HG02840 (cell line): ENCODE measurements at regions not wholly inside any gene's neighbourhood (a gene's known extent, or its start where the extent isn't known, plus 50 kb on each side); places are given as distances from the start of the nearest gene placed in this dataset.

Experiments
- ATAC-seq: cut with Tn5 transposase; IDR thresholded peaks from one replicate; pipeline ENCODE4 v1.9.1; 2021; ENCODE audit warnings: mild to moderate bottlenecking, moderate library complexity, moderate number of reproducible peaks; ENCODE audit not compliant: unreplicated experiment, low FRiP score

DNA sequence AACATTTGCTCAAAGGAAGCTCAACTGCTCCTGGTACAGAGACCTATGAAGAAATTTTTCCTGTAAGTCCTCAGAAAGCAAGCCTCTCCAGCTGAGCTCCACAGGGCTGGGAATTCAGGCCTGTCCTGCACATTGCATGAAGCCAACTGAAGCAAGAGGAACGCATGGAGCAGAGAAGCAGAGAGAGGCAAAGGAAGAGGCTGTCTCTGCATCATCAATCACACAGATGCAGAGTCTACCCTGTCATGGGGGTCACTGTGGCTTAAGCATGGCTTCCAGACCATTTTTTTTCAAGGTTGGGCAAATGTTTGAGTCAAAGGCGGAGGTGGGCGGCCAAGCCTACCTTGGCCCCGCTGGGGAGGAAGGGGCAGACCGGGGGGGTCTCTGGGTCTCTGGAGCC lies 110.3 kb upstream of the MSX1 start:
- ATAC-seq = no peak

DNA sequence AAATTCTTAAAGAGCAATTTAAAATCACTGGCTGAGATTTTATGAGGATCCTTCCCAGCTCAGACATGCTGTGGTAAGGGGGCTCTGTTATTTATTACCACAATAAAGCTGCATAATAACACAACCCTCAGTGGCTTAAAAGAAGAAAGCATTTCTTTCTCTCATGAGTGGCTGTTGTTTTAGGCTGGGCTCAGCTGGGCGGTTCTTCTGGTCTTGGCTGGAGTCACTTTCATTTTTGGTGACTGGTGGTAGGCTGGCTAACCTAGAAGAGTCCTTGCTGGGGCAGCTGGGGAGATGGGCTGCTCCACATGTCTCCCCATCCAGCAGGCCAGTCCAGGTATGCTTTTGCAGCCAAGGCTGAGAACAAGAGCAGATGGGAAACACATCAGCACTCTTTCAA lies 113.0 kb upstream of the MSX1 start:
- ATAC-seq = no peak

- no peak for ATAC-seq
These were observed 119.4 kb upstream of the MSX1 start for GRCh38 chr4:4740071-4740470.

GRCh38 chr4:4735870-4736269 lies 123.6 kb upstream of the MSX1 start:
- ATAC-seq = no peak

- no peak for ATAC-seq
These were observed 124.2 kb upstream of the MSX1 start for GRCh38 chr4:4735136-4735750.

DNA sequence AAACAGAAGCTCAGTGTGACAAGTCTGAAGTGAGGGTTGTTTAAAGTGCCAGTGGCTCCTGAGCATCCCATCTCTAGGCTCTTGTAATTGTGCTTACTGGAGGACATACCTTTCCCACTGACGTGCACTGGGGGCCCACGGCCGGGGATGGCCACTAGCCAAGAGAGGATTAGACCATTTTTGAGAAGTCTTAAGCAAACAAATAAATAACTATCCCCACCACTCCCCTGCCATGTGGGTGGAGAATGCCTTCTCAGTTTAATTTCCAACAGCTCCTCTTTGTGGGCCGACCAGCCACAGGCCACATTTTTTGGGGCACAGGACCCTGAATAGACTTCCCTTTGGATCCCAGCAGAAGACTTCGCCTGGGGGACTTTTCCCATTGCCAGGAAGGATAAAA lies 125.0 kb upstream of the MSX1 start:
- ATAC-seq = no peak

DNA sequence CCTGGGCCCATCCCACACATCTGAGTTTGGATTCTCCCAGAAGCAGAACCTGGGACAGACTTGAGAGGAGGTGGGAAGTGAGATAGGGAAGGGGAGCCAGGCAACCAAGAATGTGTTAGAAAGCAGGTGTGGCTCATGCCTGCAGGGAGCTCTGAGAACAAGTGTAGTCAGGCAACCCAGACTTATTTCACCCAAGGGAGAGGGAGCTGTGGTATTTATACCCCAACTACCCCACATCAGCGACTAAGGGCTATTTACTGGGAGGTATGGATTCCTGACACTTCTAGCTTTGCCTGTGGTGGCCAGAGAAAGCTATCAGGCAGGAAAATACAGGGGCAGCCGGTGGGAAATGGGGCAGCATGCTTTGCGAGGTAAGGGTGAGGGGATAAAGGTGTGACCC lies 125.8 kb upstream of the MSX1 start:
- ATAC-seq = no peak

DNA sequence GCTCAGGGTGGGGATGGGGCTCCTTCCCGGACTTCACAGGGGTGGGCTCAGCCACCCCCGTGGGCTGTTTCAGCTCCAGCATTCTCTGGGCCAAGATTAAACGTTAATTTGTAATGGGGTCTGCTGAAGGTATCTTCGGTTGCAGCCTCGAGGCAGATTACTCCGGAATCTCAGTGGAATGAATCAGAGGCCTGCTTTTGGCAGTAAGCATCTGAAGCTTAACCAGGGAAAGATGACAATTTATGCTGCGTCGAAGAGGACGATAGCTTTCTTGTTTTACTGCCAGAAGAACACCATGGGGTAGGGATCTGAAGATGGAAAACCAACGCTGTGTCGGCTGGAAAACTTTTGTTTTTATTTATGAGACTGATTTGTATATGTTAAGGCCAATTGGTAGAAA lies 129.2 kb upstream of the MSX1 start:
- no peak for ATAC-seq

DNA sequence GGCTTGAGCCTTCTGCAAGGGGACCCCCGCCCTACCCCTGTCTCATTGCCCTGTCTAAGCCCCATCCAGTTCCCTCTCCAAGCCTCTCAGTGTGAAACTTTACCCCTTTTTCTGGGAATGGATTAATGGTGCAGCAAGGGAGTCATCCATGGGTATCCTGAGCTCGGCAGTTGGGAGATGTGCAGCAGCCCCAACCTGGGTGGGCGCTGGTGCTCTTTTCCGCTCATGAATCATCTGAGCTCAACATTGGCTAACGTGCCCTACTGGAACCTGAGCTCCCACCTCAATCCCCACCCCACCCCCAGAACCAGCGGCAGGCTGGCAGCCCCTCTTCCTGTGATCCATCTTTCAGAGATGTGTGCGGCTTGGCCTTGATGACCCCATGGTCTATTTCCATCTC lies 130.3 kb upstream of the MSX1 start:
- ATAC-seq = no peak

DNA sequence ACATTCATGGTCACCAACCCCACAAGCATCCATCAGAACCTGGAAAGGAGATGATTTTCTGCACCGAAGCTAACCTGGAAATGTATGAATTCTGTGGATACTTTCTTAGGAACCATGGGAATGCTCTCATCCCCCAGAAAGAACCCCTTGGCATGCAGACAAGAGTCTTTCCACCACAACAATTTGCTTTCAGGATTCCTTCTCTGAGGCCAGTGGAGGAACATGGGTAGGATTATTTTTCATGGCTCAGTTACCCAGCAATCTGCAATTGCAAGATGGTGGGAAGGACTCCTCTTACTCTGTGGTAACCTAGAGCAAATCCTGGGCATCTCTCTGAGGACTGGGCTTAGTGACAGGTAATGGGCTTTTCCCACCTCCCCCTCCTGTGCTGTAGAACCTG lies 131.9 kb upstream of the MSX1 start:
- ATAC-seq = no peak

DNA sequence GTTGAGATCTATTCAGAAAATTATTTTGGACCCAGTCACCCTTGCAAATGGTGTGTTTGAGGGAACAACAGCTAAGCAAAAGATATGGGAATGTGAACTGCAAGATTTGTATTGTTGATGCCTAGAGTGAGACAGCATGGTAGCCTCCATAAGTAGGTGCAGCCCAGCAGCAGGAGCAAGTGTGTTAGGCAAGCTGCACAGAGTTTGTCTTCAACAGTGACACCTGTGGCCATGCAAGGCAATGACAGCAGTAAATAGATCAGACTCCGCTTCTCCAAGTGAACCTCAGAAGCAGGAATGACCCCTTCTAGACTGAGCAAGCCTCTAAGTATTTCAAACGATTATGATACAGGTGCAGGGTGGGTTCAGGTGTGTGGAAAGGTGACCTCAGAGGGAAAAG lies 133.4 kb upstream of the MSX1 start:
- no peak for ATAC-seq

DNA sequence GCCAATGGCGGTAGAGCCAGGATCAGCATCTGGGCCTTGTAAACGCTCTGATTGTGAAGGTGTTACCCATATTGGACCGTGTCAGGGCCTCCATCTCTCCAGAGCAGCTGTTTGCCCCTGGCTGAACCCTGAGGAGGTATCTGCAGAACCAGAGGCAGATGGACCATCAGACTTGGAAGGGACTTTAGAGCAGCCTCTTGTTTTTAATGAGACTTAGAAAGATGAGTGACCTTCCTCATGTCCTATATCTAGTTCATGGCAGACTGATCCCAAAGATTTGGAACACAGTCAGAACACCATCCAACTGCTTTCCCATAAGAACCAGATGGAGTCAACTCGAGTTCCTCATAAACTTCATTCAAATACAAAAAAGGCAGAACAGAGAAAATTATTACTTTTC lies 135.1 kb upstream of the MSX1 start:
- ATAC-seq = no peak

- ATAC-seq = no peak
These were observed 137.8 kb upstream of the MSX1 start for GRCh38 chr4:4721636-4722035.

GRCh38 chr4:4720646-4721045 lies 138.8 kb upstream of the MSX1 start:
- ATAC-seq = no peak

- no peak for ATAC-seq
These were observed 140.0 kb upstream of the MSX1 start for GRCh38 chr4:4719436-4719835.

GRCh38 chr4:4717692-4718091 lies 141.8 kb upstream of the MSX1 start:
- ATAC-seq = no peak

DNA sequence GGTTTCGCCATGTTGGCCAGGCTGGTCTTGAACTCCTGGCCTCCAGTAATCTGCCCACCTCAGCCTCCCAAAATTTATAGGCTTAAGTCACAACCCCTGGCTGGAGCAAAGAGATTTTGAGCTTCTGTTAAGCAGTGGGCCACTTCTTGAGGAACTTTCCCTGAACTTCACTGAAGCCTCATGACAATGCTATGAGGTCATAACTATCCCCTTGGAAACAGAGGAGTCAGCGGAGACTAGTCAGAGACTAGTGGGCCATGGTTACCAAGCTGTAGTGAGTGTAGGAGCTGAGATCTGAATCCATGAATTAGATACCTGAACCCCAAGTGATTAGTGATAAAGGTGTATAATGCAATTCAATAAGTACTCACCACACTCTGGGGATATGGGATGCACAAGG lies 145.1 kb upstream of the MSX1 start:
- no peak for ATAC-seq

GRCh38 chr4:4712800-4713528 lies 146.5 kb upstream of the MSX1 start:
- no peak for ATAC-seq

DNA sequence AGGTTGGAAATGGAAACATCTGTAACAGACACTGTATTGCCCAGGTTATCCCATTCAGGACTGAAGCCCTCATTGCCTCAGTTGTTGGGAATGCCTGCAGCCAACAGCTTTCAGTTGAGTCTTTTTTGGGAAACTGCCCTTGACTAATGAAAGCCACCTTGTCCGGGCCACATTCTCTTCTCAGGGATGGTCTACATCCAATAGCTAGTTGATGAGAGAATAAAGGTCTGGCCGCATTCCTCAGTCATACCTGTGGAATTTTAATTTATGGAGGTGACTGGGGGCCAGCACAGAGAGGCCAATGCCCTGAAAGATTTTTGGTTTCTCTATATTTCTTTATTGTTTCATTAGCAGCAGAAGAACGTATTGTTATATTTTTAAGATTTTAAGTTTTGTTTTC lies 147.6 kb upstream of the MSX1 start:
- ATAC-seq = no peak

- ATAC-seq = no peak
These were observed 149.7 kb upstream of the MSX1 start for GRCh38 chr4:4709736-4710135.

DNA sequence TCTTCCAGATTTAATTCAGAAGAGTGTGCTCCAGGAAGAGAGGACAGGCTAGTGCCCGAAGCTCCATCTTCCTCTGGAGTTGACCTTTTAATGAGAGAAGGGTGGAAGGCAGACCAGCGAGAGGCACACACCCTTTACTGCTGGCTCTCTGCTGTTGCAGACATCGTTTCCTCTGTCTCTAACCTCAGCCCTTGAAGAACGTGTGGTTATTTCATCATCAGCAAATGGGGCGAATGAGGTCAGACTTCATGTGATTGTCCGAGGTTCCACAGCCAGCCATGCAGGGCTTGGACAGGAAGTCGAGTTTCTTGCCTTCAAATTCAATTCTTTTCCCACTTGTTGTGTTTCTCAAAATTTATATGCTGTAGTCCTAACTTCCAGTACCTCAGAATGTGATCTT lies 155.2 kb upstream of the MSX1 start:
- ATAC-seq = no peak

DNA sequence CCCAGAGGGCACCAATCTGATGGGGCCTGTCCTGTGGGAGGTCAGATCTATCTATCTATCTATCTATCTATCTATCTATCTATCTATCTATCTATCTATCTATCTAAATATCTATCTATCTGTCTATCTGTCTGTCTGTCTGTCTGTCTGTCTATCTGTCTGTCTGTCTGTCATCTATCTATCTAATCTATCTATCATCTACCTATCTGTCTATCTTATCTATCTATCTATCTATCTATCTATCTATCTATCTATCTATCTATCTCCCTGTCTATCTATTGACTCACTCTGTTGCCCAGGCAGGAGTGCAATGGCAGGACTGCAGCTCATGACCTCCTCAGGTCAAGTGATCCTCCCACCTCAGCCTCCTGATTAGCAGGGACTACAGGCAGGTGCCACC lies 155.7 kb upstream of the STX18 start:
- no peak for ATAC-seq

GRCh38 chr4:4696530-4696929 lies 154.7 kb upstream of the STX18 start:
- ATAC-seq = no peak
